NCI-H1048 (cell line): ENCODE measurements at regions not wholly inside any gene's neighbourhood (a gene's known extent, or its start where the extent isn't known, plus 50 kb on each side); places are given as distances from the start of the nearest gene placed in this dataset.
"Not testable (repeated sequence)": the region's sequence is repeated elsewhere in the genome, so short reads cannot be mapped to it uniquely, and the experiment has no call there.

Source experiments
- DNase-seq: peaks from one replicate; lab custom pipeline; 2025; lab: John Stamatoyannopoulos, UW

DNA sequence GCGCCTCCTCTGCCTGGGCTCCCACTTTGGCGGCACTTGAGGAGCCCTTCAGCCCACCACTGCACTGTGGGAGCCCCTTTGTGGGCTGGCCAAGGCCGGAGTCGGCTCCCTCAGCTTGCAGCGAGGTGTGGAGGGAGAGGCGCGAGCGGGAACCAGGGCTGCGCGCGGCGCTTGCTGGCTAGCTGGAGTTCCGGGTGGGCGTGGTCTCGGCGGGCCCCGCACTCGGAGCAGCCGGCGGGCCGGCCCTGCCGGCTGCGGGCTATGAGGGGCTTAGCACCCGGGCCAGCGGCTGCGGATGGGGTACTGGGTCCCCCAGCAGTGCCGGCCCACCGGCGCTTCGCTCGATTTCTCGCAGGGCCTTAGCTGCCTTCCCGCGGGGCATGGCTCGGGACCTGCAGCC is 344.5 kb downstream of the NYAP2 start:
- DNase-seq: not testable (repeated sequence)

DNA sequence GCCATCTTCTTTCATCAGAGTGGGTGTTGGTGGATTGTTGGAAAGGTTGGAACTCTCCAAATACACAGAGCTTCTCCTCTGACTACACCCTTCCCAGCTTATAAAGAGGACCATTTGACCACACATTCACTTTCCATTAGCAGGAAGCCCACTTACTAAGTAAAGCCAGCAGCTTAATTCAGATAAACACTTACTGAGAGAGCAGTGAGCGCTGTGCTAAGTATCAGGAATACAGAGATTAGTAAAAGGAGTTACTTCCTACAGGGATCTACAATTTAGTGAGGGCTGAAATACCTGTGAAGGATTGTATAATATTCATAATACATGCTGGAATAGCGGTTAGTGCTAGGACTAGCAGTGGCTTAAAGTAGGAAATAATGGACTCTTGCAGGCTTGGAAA is 343.0 kb downstream of the NYAP2 start:
- DNase-seq: no peak

DNA sequence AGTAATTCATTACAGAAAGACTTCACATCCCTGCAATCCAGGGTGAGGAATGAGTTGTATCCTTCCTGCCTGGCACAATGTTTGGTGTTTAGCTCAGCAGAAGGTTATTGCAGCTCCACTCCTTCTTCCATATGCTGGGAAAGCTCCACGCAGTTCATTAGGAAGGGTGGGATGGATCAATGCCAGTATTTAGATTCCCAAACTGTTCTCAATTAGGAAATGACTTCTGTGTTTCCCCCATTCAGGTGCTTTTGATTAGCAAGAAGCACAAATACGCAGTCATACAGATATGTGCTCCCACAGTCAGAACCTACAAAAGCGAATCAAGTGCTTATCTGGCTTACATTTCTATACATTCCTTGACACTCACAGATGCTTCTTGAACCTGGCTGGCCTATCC is 340.6 kb downstream of the NYAP2 start:
- DNase-seq: no peak

DNA sequence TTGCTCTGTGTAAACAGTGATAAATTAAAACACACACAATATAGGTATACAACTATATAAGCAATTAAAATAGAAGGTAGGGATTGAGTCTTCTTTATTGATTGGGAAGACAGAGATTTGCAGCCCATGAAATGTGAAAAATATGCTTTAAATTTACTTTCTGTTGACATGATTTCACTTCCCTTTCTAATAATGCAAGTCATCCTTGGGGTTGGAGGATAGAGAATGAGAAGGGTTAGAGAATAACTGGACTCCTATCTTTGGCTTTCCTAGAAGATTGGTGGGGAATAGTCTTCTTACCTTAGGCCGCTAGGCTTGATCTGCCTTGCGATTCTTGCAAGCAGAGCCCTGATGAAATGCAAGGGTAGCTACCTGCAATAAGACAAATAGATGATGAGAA is 339.8 kb downstream of the NYAP2 start:
- DNase-seq: no peak

DNA sequence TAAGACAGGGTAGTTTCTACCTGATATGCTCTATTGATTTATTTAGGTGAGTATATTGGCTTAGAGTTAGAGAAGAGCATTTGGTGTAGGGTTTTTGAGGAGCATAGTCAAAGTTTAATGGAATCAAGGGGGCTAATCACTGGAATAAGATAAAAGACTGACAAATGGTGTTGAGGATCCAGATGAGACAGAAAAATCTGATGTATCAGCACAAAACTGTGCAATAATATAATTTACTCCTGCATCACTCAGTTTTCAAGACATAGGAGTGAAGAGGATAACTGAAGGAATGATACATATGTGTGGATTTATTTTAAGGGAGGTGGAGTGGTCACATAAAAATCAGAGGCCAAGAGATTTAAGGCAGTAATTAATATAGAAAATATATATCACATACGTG is 339.2 kb downstream of the NYAP2 start:
- DNase-seq: no peak

DNA sequence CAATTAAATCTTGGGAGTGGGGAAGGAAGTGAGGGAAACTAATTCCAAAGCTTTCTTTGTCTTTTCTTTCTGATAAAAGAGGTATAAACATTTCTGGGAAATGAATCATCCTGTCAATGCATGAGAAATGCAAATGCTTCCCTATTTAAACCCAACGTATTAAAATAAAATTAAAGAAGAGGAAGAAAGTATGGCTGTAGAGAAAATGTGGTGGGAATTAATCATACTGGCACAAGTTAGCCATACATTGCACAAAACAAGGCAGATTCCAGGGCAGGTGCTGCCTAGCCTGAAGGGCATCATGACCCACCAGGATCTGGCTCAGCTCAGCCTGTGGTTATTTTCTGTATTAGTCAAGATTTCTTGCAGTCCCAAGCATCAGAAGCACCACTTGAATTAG is 338.0 kb downstream of the NYAP2 start:
- DNase-seq: no peak

DNA sequence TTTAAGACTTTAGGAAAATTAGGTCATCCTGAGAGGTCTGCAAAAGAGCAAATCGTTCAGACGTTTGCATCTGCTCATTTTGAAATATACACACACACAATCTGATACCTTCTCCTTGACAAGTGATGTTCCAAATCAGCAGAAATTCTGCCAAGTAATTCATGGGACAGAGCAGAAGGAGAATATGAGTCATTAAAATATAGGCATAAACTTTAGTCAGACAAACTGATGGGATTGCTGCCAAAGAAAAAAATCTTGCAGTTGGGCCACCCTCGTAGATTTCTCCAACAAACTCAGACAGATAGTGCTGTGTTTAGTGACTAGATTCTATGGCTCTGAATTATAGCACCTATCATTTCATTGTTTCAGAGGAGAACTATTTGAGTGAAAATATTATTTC is 336.3 kb downstream of the NYAP2 start:
- DNase-seq: no peak

DNA sequence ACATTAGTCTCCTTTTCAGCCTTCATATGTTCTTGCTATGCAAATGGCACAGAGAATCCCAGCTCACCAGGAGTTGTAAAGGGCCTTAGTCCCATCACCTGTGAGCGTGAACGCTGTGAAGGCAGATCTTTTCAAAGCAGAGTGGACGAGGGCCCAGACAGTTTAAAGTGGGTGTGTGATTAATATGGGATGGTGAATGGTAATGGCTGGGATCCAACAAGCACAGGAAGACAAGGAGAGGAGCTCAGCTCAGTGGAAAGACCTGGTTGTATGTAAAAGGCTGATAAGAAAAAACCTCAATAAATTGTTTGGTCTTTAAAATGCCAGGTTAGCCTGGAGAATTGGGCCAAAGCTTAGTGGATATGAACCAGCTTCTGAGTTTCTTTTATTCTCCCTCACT is 326.2 kb downstream of the NYAP2 start:
- DNase-seq: no peak
